ENCODE measurements at regions not wholly inside any gene's neighbourhood (a gene's known extent, or its start where the extent isn't known, plus 50 kb on each side); places are given as distances from the start of the nearest gene placed in this dataset.
A peak's percentile ranks its signal among the peaks of the same experiment; 100 is the strongest.

DNA sequence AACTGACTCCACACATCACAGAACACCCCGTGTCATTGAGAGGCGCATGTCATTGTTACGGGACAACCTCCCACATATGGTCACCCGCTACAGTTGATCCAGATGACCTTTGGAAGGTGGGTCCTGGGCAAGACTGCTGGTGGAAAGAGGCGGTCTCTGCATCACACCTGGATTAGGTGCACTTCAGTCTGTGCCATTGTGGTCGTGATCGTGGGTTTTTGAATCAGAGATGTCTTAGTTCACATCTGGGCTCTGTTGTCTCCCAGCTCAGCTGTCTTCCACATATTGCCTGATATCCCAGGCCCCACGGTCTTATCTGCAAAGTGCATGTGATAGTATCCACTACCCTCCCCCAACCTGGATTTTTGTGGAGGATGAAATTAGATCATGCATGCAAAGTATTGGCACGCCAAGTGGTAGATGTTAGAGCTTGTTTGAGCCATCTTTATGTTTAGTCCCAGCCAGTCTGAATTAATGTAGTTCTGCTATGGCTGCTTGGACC lies 208.7 kb upstream of the FOXN3 start:
- no peak for DNase-seq

DNA sequence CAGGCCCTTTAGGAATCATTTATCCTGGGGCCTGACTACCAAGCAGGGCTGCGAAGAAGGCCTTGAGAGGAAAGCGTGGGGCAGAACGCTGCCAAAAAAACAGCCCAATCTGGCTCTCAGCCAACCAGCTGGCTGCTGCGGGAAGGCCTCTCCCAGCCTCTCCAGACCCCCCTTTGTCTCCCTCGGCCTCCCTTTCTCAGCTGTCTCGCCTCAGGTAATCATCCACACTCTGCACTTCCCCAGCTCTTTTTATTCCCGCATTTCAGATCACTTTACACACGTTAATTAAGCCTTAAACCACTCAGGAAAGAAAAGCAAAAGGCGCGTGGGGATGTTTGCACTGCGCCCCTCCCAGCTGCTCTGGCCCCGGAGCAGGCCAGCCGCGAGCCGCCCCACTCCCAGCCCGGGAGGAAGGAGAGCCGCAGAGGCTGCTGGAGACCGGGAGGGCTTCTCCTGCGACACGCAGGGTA lies 208.2 kb upstream of the FOXN3 start:
- peak; percentile 48 for DNase-seq

DNA sequence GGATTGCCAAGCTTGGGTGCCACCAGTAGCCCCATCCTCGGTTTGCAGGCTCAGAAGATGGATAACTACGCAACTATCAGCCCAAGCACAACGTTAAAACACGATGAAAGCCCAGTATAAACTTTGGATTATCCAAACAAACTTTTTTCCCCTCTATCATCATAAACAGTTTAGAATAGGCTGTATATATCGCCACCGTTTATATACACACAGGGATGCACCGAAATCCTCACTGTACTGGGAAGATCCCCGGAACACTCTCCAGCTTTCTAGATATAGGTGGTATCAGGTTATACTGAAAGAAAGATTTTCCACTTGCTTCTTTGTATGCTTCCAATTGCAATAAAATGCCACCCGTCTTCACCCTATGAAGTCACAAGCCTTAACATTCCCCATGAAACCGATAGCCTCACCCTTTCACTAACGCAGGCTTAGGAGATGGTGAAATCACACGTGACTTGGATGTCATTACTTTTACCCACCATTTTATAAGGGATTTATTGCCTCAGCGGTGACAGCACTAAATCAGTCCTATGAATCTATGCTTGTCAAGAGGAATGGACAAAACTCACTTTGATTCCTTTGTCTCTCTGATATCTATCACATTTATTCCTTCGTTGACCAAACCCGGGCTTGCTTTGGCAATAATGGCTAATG lies 207.6 kb upstream of the FOXN3 start:
- DNase-seq: no peak

DNA sequence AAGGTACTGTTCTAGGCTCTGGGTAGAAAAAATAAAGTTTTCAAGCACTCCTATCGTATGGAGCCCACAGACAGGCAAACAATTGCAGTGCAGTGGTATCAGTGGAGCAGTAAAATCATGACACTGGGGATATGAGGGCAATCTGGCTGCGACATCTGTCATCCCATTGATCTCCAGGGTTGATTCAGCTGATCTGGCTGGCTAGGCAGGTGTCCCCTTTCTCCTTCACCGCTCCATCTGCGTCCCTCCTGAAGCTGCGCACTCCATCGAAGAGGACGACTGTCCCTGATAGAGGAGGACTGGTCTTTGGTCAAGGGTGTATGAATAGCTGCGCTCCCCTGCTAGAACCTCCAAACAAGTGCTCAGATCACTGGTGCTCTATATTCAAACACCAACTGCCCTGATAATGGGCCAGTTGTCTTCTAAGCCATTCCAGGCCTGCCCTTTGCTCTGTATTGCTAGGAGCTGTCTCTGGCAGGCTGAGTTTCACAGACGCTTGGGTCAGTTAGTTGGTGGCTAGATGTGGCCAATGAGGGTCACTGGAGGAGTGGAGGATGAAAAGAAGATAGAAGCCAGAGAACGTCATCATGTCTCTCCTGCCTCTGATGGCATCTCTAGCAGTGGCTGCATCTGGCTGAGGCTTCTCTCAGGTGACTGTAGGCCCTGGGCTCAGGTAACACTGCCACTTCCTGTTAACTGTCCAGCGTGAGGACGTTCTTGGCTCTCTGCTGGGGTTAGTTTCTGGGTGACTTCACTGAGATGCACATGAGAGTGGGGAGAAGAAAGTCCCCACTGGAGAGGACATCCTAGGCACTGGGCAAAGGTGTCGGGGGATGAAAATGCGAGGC lies 205.0 kb upstream of the FOXN3 start:
- DNase-seq: no peak

DNA sequence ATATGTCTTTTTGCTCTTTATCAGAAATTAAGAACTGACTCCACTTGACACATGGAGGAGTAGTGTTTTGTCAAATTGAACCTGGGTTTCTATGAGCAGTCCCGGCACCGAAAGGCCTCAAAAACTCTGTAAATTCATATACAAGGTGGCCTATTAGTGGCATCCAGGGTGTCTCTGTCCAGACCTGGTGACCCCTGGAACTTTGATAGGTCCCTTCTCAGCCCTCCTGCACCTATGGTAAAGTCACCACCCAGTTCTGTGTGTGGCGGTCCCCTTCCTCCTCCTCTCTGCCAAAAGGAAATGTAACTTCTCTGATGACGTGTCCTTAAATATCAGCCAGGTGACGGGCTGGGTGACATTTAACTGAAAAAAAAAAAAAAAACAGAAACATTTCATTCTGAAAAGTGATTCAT lies 204.0 kb upstream of the FOXN3 start:
- no peak for DNase-seq

DNA sequence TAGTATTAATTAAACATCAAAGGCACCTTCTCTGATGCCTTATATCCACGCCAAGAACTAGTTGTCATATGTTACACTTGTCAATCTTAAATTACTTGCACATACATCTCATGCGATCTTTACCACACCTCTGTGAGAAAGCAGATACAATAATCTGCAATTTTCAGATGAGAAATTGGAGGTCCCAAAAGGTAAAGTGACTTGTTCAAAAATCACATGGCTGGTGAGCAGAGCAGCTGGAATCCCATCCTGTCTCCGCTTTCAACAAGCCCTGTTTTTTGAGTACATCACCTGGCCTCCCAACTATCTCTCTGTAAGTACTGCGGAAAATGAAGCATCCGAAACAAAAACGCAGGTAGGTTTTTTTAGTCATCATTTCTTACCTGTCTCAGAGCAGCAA lies 203.4 kb upstream of the FOXN3 start:
- DNase-seq: no peak

DNA sequence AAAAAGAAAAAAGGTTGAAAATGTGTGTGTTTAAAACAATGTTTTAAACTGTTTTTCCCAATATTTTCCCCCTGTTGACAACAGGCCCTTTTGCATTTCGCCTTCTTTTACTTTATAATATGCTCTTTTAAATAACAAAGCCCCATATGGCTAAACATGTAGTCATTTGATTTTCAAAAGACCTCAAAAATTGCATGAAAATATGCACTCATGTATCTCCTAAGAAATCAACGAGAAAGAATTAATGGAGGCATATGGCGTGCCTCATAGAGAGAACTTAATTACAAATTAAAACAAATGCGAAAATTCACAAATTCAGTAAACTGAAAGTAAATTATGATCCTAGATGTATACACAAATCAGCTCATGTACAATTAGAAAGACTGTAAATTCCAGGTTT lies 202.6 kb upstream of the FOXN3 start:
- no peak for DNase-seq

DNA sequence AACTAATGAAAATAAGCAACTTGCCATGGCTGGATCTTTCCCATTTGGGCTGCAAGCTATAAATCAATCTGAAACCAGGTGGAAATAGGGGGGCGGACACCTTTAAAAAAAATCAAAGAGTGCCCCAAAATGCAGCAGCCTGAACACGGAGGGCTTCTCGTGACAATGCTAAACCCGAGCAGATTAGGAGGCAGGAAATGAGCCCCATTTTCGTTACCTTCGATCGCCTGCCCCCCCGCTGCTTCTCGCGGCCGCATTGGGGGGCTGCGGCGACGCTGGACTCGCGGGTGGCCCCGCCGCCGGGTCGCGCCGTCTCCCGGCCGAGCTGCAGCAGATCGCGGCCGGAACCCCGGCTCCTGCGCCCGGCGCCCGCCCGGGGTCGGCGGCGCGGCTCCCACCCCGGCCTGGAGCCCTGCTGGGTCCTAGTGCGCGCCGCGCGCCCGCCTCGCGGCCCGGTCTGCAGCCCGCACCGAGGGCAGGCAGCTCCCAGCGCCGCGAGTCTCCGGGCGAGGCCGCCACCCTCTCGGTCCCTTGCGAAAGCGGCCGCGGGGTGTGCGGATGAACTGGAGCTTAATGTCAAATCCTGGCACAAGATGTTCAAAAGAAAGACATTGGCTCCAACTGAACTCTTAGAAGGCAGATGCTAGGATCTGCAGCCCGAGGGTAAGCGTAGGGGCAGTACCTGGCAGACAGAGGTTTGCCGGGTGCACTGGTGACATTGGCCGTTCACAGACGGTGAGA lies 201.9 kb upstream of the FOXN3 start:
- peak; percentile 14 for DNase-seq

DNA sequence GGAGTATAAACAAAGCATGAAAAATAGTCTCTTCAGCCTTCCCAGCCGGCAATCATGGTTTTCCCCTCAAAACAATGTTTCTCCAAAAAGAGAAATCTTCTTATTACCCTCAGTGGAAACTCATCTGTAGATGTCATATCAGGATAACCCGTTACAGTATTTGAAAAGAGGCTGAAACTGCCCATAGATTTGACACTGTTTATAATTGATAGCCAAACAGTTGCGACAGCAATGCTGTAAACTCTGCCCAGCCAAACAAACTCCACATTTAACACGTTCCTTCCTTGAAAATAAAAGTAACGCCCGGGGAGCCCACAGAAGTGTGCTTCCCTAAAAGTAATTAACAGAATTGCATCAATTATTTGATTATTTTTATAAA lies 201.3 kb upstream of the FOXN3 start:
- no peak for DNase-seq

DNA sequence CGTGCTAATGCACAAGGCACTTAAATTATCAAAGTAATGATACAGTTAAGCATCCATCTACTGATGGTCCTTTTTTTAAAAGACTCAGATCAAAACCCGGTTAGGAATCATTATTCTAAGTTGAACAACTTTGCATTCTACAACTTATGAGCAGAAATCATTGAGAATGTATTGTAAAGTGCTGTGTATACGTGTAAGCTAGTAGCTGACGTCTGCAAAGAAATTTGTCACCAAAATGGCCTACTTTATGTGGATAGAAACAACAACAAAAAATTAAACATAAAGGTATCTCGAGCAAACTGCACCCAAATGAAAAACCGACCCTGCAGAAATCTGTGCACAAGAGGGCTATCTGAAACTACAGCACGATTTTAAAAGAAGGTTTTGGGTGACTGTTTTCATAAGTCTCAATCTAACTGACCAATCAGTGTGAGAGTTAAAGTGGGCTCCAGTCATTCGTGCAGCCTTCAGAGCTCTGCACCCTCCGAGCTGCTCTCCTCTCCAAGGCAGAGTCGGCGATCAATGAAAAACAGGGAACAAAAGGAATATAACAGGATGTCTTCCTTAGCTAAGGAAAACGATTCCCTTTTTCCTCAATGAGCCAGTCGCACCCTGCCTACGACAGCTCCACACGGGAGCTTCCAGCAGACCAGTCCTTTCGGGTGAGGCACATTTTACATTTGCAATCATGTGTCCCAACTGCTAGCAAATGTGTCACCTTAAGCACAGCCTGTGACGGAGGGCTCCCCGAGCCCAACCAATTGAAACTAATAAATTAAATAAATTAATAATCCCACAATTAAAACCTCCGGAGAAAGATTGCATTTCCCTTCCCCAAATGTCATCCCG lies 200.7 kb upstream of the FOXN3 start:
- no peak for DNase-seq

DNA sequence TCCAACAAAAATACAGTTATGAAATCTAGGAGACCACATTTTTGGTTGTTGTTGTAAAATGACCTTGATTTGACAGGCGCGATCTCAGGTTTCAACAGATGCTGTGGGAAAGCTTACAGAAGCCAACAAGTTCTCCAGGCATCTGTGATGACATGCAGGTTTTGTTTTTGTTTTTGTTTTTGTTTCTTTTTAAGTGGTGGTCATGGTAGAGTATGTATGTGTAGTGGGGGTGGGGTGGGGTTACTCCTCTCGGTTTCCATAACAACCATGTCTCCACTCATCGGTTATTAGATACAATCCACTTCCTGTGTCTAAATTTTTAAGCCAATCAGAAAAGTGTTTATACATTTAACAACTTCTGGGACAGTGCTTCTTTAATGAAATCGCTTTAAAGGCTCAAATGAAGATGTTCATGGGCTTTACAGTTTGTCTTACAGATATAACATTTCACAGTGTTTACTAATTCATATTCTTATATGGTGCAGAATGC lies 199.9 kb upstream of the FOXN3 start:
- DNase-seq: no peak

DNA sequence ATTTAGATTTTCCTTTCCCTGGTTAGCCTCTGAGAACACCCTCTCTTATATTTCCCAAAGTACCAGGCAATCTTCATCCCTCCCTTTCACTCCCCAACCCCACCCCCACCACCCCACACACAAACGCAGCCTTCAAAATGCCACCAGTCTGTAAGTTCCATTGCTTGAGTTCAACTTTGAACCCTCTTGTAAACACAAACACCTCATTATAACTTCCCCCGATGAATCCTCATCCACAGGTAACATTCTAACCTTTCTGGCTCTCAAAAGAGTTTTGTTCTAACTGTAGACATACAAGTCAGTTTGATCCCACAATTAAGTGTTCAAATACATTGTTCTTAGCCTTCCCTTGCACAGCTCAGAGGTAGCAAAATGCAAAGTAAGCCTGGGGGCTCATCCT lies 199.4 kb upstream of the FOXN3 start:
- no peak for DNase-seq

DNA sequence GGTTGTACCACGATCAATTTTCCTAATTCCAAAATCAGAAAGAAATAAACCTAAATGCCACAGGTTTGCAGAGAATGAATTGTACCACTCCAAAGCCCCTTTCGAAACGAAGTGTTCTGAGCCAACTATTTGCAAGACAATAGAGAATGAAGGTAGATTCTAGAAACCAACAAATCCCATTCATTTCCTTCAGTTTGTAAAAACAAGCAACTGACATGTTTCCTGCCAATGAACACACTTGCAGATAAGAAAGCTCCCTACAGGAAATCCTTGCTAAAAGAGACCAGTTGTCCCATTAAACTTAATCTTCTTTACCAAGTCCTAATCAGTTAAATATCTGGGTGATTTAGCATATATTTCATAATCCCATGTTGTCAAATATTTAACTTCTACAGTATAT lies 198.4 kb upstream of the FOXN3 start:
- no peak for DNase-seq

DNA sequence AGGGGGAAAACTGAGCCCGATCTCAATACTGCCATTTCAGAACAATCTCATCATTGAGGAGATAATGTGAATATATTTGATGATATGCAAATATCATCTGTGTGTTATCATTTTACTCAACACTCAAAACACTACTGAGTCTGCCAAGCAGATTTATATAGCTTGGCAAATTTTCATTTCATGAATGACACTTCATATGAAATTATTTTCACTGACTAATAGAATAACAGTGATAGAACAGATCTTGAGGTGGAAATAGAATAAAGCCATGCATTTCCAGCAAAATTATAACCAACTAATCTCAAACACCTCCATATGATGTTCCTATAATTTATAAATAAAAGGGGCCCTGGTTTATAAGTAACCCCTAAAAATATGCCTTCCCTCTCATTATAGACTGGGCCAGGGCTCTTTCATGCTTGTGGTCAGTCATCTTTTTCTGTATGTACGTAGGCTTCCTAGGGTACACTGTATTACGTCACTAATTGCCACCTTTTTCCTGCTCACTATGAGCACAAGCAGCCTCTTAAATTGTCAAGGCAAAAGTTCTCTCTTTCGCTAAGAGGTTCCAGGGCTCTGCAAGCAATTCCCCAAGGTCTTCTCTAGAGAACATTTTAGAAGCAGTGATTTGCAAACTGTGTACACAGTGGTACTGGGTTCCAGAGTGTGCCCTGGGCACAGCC lies 197.1 kb upstream of the FOXN3 start:
- DNase-seq: no peak

DNA sequence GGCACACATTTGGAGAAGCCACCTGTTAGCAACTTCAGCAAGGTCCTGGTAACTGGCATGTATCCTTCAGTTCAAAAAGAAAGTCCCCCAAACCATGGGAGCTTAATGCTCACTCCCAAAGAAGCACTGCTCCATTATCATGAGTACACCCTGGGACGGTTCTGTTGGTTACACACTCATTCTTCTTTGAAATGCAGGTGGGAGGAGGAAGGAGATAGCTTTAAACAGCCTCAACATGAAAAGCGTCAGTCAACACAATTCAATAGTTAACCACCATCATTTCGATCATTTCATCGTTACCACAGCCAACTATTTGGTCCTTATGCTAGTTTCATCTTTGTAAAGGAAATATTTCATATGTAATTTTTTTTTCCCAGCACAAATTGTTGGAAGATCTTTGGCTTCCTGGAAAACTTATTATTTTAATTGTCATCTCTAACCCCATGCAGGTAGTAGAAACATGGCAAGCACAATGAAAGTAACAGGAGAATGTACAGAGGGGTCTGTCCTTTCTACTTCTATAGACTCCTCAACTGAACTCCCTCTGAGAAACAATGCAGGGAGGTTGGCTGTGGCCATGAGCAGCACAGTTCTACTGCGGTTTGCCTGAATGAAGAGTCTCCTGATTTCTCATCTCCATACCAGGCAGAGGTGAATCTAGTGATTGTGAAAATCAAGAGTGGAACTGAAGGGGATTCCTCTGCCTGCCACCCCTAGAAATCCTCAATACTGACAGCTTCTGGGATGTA lies 196.4 kb upstream of the FOXN3 start:
- no peak for DNase-seq

DNA sequence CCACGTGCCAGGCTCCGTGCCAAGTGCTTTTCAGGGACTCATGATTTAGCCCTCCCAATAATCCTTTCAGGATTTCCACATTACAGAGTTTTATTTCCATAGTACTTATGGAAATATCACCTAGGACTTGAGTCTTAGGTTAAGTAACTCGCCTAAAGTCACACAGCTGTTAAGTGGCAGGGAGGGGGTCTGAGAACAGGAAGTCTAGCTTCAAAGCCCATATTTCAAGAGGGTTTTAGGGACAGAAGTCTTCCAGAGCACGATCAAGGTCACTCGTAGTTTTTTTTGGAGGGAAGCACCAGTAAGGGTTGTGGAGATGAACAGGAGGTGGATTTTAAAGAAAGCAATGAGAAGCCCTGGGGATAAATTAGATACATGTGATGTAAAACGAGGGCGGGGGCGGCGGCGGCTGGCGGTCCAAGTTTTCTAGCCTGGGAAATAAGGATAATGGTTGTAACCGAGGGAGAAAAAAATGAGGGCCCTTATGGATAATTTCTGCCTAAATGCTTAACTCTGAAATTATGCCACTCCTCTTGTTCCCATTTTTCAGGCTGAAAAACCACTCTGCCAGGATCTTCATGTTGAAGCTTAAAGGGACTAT lies 192.6 kb upstream of the FOXN3 start:
- DNase-seq: no peak

DNA sequence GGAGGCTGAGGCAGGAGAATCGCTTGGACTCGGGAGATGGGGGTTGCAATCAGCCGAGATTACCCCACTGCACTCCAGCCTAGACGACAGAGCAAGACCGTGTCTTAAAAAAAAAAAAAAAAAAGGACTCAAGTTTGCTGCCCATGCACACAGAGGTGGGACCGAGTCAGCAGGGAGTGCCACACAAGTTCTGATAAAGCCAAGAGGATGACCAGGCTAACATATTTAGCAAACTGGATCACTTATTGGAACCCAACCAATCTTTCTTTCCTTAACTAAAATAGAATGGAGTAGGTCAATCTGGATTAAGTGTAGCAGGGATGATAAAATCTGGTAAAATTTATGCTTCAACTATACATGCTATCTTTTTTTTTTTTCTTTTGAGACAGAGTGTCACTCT lies 190.4 kb upstream of the FOXN3 start:
- DNase-seq: no peak

DNA sequence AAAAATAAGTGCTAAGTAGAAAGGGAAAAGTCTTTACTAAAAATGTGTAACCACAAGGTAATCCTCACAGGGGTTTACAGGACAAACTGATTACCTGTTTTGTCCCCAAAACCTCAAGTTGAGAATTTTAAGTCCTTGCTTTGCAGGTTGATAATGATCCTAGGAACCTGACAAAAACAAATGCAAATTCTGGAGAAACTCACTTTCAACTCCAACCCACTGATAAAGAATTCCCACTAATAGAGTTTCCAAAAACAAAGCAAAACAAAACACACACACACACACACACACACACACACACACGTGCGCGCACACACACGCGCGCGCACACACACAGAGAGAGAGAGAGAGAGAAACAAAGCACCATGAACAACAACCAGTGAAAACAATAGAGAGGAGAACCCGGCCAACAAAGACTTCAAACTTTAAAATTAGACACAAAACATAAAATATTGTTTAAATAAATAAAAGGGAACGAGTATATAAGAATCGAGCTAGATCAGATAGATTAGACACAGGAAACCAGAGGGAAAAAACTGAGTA lies 187.0 kb upstream of the FOXN3 start:
- no peak for DNase-seq

DNA sequence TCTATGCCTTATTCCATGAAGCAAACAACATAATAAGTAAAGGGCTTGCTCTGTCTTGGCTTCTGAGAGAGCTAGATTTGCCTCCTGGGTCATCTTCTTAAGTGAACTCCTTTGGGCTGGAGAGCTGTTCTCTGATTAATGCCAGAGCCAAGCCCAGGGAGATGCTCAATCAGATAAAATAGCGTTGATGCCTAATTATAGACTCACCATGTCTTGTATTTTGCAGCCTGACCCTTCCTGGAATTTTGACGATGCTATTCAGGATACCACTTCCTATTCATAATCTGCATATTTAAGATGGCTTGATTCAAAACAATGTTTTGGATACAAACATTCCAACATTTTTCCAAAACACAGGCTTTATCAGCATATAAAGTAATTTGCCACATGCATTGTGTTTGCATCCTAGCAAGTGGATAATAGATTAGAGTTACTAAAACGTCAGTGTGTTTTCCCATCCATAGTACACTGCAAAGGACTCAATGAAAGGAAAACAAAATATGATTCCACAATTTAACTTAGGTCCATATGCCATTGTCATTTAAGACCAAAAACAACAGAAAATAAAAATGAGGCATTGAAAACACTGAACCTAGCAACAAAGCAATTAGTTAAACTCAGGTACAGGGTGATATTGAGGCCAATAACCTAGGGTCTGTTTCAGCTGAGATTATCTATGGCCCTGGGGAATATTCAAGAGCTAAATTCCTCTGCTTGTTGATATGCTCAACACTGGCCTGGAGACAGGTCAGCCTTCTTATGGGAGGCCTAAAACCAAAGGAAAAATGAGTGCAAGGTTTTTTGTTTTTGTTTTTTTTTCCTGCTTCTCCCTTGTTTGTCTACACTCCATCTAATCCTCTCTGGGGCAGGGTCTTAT lies 184.2 kb upstream of the FOXN3 start:
- no peak for DNase-seq
